Activated CD4-positive, alpha-beta T cell treated with anti-CD3 and anti-CD28 coated beads, Interleukin-2, amount 50 U/mL, for 1 hour (primary cell): ENCODE measurements at regions not wholly inside any gene's neighbourhood (a gene's known extent, or its start where the extent isn't known, plus 50 kb on each side); places are given as distances from the start of the nearest gene placed in this dataset.
"Not testable (repeated sequence)": the region's sequence is repeated elsewhere in the genome, so short reads cannot be mapped to it uniquely, and the experiment has no call there.

Experiments used
- DNase-seq: peaks from one replicate; pipeline ENCODE4 v3.0.0-alpha.2; 2020

DNA sequence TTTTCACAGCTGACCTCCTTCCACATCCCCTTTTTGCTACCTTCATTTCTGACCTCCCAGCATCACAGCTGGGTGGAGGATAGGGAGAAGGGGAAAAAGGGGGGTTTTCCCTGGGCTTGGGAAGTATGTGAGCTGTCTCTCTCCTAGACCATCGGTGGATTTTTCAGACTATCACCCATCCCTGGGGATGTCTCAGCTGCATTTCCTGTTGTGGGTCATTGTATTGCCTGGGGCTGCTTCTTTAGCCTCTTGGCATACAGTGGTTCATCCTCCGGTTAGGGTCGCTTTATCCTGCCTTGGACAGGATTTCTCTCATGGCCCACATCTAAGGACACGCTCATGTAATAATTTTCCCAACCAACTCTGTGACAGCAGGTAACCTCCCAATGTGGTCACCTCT is 142.5 kb upstream of the ARG1 start:
- no peak for DNase-seq

- no peak for DNase-seq
Measured at GRCh38 chr6:131431718-131432117, 141.3 kb upstream of the ARG1 start.

- no peak for DNase-seq
Measured at GRCh38 chr6:131433927-131434326, 139.1 kb upstream of the ARG1 start.

- no peak for DNase-seq
Measured at GRCh38 chr6:131436358-131436757, 136.7 kb upstream of the ARG1 start.

DNA sequence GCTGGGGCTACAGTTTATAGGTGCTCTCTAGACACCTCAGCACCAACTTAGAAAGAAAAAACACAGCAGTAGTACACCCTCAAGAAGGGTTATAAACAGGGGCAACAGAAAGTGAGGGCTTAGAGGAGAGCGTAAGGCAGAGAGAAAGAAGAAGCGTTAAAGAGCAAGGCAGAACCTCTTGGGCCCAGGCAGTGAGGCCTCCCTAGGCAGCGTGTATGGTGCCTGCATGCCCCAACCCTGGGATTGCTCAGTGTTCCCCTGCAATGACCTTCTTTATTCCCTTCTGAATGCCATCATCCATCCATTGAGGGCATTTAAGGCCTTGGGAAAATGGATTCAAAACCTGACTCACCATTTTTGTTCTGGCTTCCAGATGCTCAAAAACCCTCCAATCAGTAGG is 130.0 kb upstream of the ARG1 start:
- DNase-seq = no peak

DNA sequence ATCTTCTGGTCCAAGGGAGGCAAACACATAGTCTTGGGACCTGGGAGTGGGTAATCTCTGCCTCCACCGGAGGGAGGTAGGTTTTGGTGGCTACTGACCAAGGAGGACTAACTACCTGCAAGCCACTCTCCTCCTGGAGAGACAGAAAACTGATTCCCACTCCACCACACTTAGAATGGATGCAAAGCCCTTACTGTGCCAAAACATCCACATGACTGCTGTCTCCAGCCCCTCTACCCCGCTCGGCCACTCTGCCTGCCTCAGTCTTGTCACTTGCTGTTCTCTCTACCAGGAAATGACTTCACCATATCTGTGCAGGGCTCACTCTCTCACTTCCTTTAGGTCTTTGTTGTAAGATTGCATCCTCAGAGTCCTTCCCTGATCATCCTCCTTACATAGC is 129.5 kb upstream of the ARG1 start:
- peak; percentile 7 for DNase-seq

DNA sequence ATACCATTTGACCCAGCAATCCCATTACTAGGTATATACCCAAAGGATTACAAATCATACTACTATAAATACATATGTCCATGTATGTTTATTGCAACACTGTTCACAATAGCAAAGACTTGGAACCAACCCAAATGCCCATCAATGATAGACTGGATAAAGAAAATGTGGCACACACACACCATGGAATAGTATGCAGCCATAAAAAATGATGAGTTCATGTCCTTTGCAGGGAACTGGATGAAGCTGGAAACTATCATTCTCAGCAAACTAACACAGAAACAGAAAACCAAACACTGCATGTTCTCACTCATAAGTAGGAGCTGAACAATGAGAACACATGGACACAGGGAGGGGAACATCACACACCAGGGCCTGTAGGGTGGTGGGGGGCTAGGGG is 127.7 kb upstream of the ARG1 start:
- not testable (repeated sequence) for DNase-seq

GRCh38 chr6:131450861-131451260 is 122.2 kb upstream of the ARG1 start:
- no peak for DNase-seq

GRCh38 chr6:131451321-131452144 is 121.5 kb upstream of the ARG1 start:
- no peak for DNase-seq

GRCh38 chr6:131453803-131454202 is 119.2 kb upstream of the ARG1 start:
- no peak for DNase-seq

DNA sequence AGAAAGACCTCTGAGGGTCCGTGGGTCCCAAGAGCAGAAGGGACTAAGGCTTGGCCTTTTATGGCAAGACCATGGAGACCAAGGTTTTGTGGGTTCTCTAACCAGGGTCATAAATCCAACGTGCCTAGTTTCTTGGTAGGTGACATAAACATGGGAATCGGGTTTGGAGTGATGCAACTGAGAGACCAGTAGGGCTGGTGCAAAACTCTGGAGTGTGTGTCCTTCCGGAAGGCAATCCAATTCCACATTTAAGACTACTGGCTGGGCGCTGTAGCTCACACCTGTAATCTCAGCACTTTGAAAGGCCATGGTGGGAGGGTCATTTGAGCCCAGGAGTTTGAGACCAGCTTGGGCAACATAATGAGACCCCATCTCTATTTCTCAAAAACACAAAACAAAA is 116.5 kb upstream of the ARG1 start:
- no peak for DNase-seq

- DNase-seq = no peak
Measured at GRCh38 chr6:131459005-131459404, 114.0 kb upstream of the ARG1 start.

- no peak for DNase-seq
Measured at GRCh38 chr6:131460614-131461000, 112.4 kb upstream of the ARG1 start.

DNA sequence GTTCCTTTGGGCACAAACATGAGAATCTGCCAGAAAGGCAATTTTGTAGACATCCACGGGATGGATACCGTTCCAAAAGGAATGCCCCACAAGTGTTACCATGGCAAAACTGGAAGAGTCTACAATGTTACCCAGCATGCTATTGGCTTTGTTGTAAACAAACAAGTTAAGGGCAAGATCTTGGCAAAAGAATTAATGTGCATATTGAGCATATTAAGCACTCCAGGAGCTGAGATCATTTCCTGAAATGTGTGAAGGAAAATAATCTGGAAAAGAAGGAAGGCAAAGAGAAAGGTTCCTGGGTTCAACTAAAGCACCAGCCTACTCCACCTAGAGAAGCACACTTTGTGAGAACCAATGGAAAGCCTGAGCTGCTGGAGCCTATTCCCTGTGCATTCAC is 103.9 kb upstream of the ARG1 start:
- DNase-seq = no peak

- no peak for DNase-seq
Measured at GRCh38 chr6:131470534-131470933, 102.5 kb upstream of the ARG1 start.

DNA sequence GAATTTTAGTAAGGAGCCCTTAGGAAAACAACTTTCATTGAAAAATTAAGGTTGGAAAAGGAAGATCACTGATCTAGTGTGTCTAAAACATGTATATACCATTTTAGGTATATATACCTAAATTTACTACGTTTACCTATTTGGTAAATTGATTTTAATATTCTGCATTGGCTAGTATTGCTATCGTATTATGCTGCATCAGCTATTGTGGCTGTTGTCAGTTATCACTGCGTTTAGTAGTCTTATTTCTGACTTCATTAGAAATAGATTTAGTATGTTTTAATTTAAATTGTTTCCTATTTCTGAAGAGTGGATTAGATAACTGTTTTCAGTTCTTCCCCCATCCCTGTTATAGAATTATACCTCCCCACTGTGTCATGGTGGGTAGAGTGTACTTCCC is 101.7 kb upstream of the ARG1 start:
- no peak for DNase-seq

GRCh38 chr6:131473303-131473702 is 99.7 kb upstream of the ARG1 start:
- DNase-seq = not testable (repeated sequence)

- DNase-seq = no peak
Measured at GRCh38 chr6:131476362-131476761, 96.7 kb upstream of the ARG1 start.

GRCh38 chr6:131478740-131479211 is 94.2 kb upstream of the ARG1 start:
- not testable (repeated sequence) for DNase-seq

GRCh38 chr6:131486608-131487007 is 86.4 kb upstream of the ARG1 start:
- DNase-seq = no peak

DNA sequence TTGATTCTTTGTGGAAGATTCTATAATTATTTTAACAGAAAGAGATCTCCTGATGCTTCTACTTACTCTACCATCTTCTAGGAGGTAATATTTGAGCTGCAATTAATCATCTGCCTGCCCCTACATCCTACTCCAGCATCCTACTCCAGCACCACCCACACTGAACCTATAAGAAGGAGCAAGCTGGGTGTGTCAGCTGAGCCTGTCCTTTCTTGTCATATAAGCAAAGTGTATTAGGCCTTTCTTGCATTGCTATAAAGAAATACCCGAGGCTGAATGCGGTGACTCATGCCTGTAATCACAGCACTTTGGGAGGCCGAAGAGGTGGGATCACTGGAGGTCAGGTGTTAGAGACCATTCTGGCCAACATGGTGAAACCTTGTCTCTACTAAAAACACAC is 84.2 kb upstream of the ARG1 start:
- no peak for DNase-seq

- DNase-seq = no peak
Measured at GRCh38 chr6:131490441-131490840, 82.6 kb upstream of the ARG1 start.

DNA sequence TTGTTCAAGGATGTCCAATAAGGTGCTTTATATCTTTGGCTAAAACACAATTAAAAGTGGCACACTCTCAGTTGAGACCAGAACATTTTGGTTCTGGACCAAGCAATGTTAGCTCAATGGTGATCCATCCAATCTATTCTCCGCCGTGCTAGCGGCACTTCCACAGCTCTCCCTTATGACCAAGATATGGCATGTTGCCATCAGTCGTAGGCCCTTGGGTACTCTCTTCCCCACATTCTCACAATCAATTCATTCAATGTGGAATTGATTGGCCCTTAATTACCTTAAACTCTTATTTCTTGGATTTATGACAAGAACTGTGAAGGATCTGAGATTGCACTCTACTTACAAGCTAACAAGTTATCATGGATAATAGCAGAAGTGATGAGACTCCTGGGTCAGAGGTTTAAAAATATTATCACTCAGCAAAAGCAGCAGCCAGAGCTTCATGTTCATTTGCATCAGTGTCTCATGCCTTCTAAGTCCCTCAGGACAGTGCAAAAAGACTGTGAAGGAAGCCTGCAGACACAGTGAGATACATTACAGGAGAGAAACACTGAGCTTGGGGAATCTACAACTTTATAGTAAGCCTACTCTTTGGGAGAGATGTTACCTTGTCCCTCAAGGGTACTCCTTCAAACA is 80.0 kb upstream of the ARG1 start:
- DNase-seq = no peak

GRCh38 chr6:131504387-131504786 is 68.6 kb upstream of the ARG1 start:
- DNase-seq = not testable (repeated sequence)

- no peak for DNase-seq
Measured at GRCh38 chr6:131510094-131510493, 62.9 kb upstream of the ARG1 start.
